Lung (tissue), 11 donors: ENCODE measurements at regions not wholly inside any gene's neighbourhood (a gene's known extent, or its start where the extent isn't known, plus 50 kb on each side); places are given as distances from the start of the nearest gene placed in this dataset.

Source experiments
- ATAC-seq: fragments of 200-7000 bp; cut with Tn5 transposase; one replicate; pipeline ENCODE4 v1.9.1; 2020; ENCODE audit warnings: moderate number of reproducible peaks; ENCODE audit not compliant: insufficient read depth, low FRiP score
- DNase-seq, 3 donors: peaks; one replicate each; pipeline ENCODE4 v3.0.0-alpha.2; 2013 to 2017
- H3K27ac ChIP-seq, 2 donors: one replicate each; pipeline ENCODE4 v1.5.1; 2013; ENCODE audit warnings: mild to moderate bottlenecking in 2 of 2, moderate library complexity in 2 of 2, control low read depth in 1 of 2, inconsistent platforms in 1 of 2, low read depth in 1 of 2, low read length in 1 of 2
- H3K27me3 ChIP-seq, 3 donors: one replicate each; pipeline ENCODE4 v1.5.1; 2013; ENCODE audit warnings: low read length in 2 of 3; ENCODE audit not compliant: control insufficient read depth in 3 of 3, insufficient read depth in 3 of 3
- H3K36me3 ChIP-seq, 4 donors: one replicate each; pipeline ENCODE4 v1.5.1; 2013; ENCODE audit warnings: low read length in 4 of 4, mild to moderate bottlenecking in 1 of 4, moderate library complexity in 1 of 4; ENCODE audit not compliant: control insufficient read depth in 4 of 4, insufficient read depth in 4 of 4
- H3K4me1 ChIP-seq, 5 donors: one replicate each; pipeline ENCODE4 v1.5.1; 2013; ENCODE audit warnings: low read length in 5 of 5, mild to moderate bottlenecking in 2 of 5, moderate library complexity in 1 of 5; ENCODE audit not compliant: control insufficient read depth in 5 of 5, insufficient read depth in 5 of 5
- H3K4me3 ChIP-seq: one replicate; pipeline ENCODE4 v1.5.1; 2013; ENCODE audit warnings: mild to moderate bottlenecking, control low read depth, moderate library complexity
- H3K9ac ChIP-seq, 2 donors: one replicate each; pipeline ENCODE4 v1.5.1; 2013; ENCODE audit warnings: low read length in 2 of 2, control low read depth in 1 of 2; ENCODE audit not compliant: insufficient read depth in 1 of 2
- H3K9me3 ChIP-seq, 4 donors: one replicate each; pipeline ENCODE4 v1.5.1; 2013; ENCODE audit warnings: low read length in 3 of 4, mild to moderate bottlenecking in 1 of 4, moderate library complexity in 1 of 4; ENCODE audit not compliant: control insufficient read depth in 4 of 4, insufficient read depth in 3 of 4
- WGBS, 2 donors: extraction: QIAGEN DNeasy Blood & Tissue Kit; methylation state at CpG; one replicate each; pipeline ENCODE4 v1.1.7; 2013; 5-methylcytosine and 5-hydroxymethylcytosine counted together
- TF ChIP-seq, protein P1 (sequence below): IDR thresholded peaks from 2 replicates; pipeline ENCODE4 v1.5.1; 2012; ENCODE audit warnings: mild to moderate bottlenecking; ENCODE audit errors: control extremely low read depth, extremely low read depth
- donor health status: control.
- donor health status: control.
- donor health status: Bipolar disorder and iron deficiency.
- donor health status: healthy.
- donor health status: DM: yes; HTN: yes; CAD: no.

DNA sequence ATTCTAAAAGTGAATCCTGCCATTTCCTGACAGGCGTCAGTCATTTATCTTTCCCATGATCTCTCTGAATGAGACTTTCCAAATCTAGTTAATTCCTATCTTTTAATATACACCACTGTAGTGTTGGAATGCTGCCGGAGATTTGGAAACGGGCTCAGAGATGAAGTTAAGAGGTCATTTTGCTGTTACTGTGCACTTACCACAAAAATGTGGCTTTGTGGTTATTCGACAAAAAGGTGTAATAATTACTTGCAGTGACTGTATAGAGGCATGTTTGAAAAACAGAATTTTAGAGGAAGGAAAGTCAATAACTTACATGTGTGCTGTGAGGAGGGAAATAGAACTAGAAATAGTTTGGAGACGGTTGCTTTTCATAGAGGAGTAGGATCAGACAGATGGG lies 460.2 kb upstream of the BTBD3 start:
- 27 to 49% methylated on average over 5 of the region's 5 CpGs for WGBS, 2 donors
- no peaks in the 10 kb centered on the region for H3K27me3 ChIP-seq

DNA sequence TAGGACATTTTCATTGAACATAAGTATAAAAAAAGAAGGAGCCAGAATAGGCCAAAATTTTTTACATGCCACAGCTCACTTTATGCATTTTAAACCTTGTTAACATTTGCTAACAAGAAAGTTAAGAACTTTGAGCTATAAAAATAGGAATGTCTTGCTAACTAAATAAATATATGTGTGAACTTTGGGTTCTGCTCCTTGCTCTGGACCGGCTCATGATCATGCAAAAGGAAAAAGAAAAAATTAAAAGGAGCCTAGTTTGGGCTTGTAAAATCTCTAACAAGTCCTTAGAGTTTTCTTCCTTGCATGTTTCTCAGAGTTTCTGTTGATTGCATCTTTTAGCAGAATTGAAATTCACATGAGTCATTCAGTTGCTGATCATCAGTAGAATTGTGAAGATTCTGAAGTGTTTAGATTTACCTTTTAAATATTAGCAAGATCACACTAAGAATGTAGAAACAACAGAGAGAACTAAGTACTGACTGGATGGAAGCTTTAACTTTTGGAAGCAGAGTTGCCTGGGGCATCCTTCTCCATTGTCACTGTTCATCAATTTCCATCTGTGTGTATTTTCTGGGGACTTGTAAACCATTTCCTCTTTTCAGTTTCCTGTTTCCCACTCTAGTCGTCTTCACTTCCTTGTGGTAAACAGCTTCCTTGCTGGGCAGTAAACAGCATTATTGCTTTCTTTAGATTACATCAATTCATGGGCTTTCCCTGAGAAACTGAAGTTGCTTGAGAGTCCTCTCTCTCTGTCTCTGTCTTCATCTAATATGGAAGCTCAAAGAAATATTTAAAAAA lies 458.4 kb upstream of the BTBD3 start:
- TF ChIP-seq, protein P1, sequence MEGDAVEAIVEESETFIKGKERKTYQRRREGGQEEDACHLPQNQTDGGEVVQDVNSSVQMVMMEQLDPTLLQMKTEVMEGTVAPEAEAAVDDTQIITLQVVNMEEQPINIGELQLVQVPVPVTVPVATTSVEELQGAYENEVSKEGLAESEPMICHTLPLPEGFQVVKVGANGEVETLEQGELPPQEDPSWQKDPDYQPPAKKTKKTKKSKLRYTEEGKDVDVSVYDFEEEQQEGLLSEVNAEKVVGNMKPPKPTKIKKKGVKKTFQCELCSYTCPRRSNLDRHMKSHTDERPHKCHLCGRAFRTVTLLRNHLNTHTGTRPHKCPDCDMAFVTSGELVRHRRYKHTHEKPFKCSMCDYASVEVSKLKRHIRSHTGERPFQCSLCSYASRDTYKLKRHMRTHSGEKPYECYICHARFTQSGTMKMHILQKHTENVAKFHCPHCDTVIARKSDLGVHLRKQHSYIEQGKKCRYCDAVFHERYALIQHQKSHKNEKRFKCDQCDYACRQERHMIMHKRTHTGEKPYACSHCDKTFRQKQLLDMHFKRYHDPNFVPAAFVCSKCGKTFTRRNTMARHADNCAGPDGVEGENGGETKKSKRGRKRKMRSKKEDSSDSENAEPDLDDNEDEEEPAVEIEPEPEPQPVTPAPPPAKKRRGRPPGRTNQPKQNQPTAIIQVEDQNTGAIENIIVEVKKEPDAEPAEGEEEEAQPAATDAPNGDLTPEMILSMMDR = no peak
- no peaks in the 10 kb centered on the region for H3K27me3 ChIP-seq
- 37 to 38% methylated on average over 2 of the region's 2 CpGs for WGBS, 2 donors
- peaks cover 0 to 1% (median 0%) of the 10 kb centered on the region in 5 donors for H3K4me1 ChIP-seq
- H3K4me3 ChIP-seq = no peak overlapping the region
- no peaks in the 10 kb centered on the region for H3K36me3 ChIP-seq
- no peak overlapping the region for H3K9ac ChIP-seq
- no peak for DNase-seq
- H3K9me3 ChIP-seq = peaks cover 0 to 3% (median 0%) of the 10 kb centered on the region in 4 donors
- ATAC-seq = no peak
- H3K27ac ChIP-seq = no peak overlapping the region

More for the DNA sequence above, 460.2 kb upstream of the BTBD3 start:
- Histone ChIP-seq H3K9ac (no peak overlapping the region), H3K4me1 (peaks cover 0 to 3% (median 0%) of the 10 kb centered on the region in 5 donors), H3K4me3 (no peak overlapping the region), H3K36me3 (no peaks in the 10 kb centered on the region), H3K9me3 (peaks cover 0 to 3% (median under 1%) of the 10 kb centered on the region in 4 donors), H3K27ac (no peak overlapping the region)
- TF ChIP-seq, protein P1 = no peak
- no peak for DNase-seq
- ATAC-seq = no peak

DNA sequence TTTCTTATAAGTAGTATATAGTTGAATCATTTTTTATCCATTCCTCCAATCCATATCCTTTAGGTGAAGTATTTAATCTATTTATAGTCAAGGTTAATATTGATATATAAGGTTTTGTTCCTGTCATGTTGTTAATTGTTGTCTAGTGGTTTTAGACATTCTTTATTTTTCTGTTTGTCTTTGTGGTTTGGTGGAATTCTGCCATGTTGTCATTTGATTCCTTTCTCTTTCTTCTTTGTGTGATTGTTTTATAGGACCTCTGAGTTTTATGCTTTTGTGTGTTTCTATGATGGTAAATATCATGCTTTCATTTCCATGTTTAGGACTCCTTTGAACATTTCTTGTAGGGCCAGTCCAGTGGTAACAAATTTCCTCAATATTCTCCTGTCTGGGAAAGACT lies 450.3 kb upstream of the BTBD3 start:
- TF ChIP-seq, protein P1 = no peak
- no peaks in the 10 kb centered on the region for H3K27me3 ChIP-seq
- DNase-seq (no peak), ATAC-seq (no peak)
- no peaks in the 10 kb centered on the region for H3K36me3 ChIP-seq
- H3K4me3 ChIP-seq = no peak overlapping the region
- H3K9ac ChIP-seq = no peak overlapping the region
- no peaks in the 10 kb centered on the region for H3K9me3 ChIP-seq
- no peaks in the 10 kb centered on the region for H3K4me1 ChIP-seq
- no peak overlapping the region for H3K27ac ChIP-seq
